SK-MEL-5 (cell line): ENCODE measurements at regions not wholly inside any gene's neighbourhood (a gene's known extent, or its start where the extent isn't known, plus 50 kb on each side); places are given as distances from the start of the nearest gene placed in this dataset.

Experiments
- DNase-seq: peaks from one replicate; pipeline ENCODE4 v3.0.0-alpha.2; 2016; ENCODE audit warnings: low read depth, low spot score
- in situ Hi-C: cut with HindIII; loops from 2 replicates; pipeline ENCODE4 v1.10.0; 2016; ENCODE audit warnings: low sequenced_read_pairs, high pct_unique_total_duplicates, low pct_unique_long_range_greater_than_20kb

GRCh38 chr6:6885521-6886170 lies 222.1 kb upstream of the RREB1 start:
- DNase-seq = peak; percentile 42
- in situ Hi-C loops = no loop called here

- in situ Hi-C loops = no loop called here
- no peak for DNase-seq
Measured at GRCh38 chr6:6886171-6886885, 221.4 kb upstream of the RREB1 start.

- in situ Hi-C loops = no loop called here
- no peak for DNase-seq
Measured at GRCh38 chr6:6886886-6887285, 220.9 kb upstream of the RREB1 start.

- in situ Hi-C loops = no loop called here
Measured at GRCh38 chr6:6889601-6890000, 218.2 kb upstream of the RREB1 start.

GRCh38 chr6:6890400-6890858 lies 217.3 kb upstream of the RREB1 start:
- peak; percentile 70 for DNase-seq

More at GRCh38 chr6:6889601-6890000, 218.2 kb upstream of the RREB1 start:
- no peak for DNase-seq

GRCh38 chr6:6891125-6891721 lies 216.5 kb upstream of the RREB1 start:
- in situ Hi-C loops = no loop called here
- DNase-seq = no peak

More at GRCh38 chr6:6890400-6890858, 217.3 kb upstream of the RREB1 start:
- in situ Hi-C loops = no loop called here

GRCh38 chr6:6891949-6892461 lies 215.8 kb upstream of the RREB1 start:
- no peak for DNase-seq
- in situ Hi-C loops = no loop called here

- DNase-seq = peak; percentile 71
- in situ Hi-C loops = no loop called here
Measured at GRCh38 chr6:6892744-6893583, 214.8 kb upstream of the RREB1 start.

GRCh38 chr6:6893701-6894100 lies 214.1 kb upstream of the RREB1 start:
- in situ Hi-C loops = no loop called here
- DNase-seq = no peak

GRCh38 chr6:6895929-6896328 lies 211.8 kb upstream of the RREB1 start:
- no peak for DNase-seq
- in situ Hi-C loops = no loop called here

GRCh38 chr6:6897140-6897539 lies 210.6 kb upstream of the RREB1 start:
- no peak for DNase-seq
- in situ Hi-C loops = no loop called here

GRCh38 chr6:6900569-6901204 lies 207.1 kb upstream of the RREB1 start:
- in situ Hi-C loops = no loop called here
- DNase-seq = no peak

GRCh38 chr6:6901205-6901719 lies 206.5 kb upstream of the RREB1 start:
- in situ Hi-C loops = no loop called here

GRCh38 chr6:6901945-6902344 lies 205.8 kb upstream of the RREB1 start:
- in situ Hi-C loops = no loop called here
- DNase-seq = no peak

More at GRCh38 chr6:6901205-6901719, 206.5 kb upstream of the RREB1 start:
- DNase-seq = no peak

- no peak for DNase-seq
- in situ Hi-C loops = no loop called here
Measured at GRCh38 chr6:6905961-6906518, 201.7 kb upstream of the RREB1 start.

GRCh38 chr6:6906570-6907213 lies 201.1 kb upstream of the RREB1 start:
- DNase-seq = no peak
- in situ Hi-C loops = no loop called here
